A673 (cell line): ENCODE measurements at regions not wholly inside any gene's neighbourhood (a gene's known extent, or its start where the extent isn't known, plus 50 kb on each side); places are given as distances from the start of the nearest gene placed in this dataset.

ENCODE experiments used
- EZH2 ChIP-seq: fragments of 200-600 bp; sonication (generic); IDR thresholded peaks from 2 replicates; pipeline ENCODE4 v1.6.1; 2017; ENCODE audit warnings: borderline replicate concordance, low read depth, mild to moderate bottlenecking, mixed read lengths, antibody characterized with exemption, low read length; ENCODE audit not compliant: poor library complexity, severe bottlenecking
- TF ChIP-seq, protein P1 (sequence below): fragments of 300-800, 200-600 bp; sonication (generic); conservative IDR thresholded peaks from 2 replicates; pipeline ENCODE4 v1.5.1; 2017; ENCODE audit warnings: low read depth, mild to moderate bottlenecking, antibody characterized with exemption, low read length, moderate library complexity, mixed read lengths

GRCh38 chr7:46486256-46487206, 565.5 kb upstream of the IGFBP3 start:
- no peak for TF ChIP-seq EZH2
- TF ChIP-seq, protein P1, sequence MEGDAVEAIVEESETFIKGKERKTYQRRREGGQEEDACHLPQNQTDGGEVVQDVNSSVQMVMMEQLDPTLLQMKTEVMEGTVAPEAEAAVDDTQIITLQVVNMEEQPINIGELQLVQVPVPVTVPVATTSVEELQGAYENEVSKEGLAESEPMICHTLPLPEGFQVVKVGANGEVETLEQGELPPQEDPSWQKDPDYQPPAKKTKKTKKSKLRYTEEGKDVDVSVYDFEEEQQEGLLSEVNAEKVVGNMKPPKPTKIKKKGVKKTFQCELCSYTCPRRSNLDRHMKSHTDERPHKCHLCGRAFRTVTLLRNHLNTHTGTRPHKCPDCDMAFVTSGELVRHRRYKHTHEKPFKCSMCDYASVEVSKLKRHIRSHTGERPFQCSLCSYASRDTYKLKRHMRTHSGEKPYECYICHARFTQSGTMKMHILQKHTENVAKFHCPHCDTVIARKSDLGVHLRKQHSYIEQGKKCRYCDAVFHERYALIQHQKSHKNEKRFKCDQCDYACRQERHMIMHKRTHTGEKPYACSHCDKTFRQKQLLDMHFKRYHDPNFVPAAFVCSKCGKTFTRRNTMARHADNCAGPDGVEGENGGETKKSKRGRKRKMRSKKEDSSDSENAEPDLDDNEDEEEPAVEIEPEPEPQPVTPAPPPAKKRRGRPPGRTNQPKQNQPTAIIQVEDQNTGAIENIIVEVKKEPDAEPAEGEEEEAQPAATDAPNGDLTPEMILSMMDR = no peak
